DND-41 (cell line): ENCODE measurements at regions not wholly inside any gene's neighbourhood (a gene's known extent, or its start where the extent isn't known, plus 50 kb on each side); places are given as distances from the start of the nearest gene placed in this dataset.
"Not testable (repeated sequence)": the region's sequence is repeated elsewhere in the genome, so short reads cannot be mapped to it uniquely, and the experiment has no call there.

Source experiments
- ATAC-seq: fragments of 200-7000 bp; cut with Tn5 transposase; 3 replicates; pipeline ENCODE4 v1.9.1; 2021; ENCODE audit warnings: low read depth; ENCODE audit not compliant: insufficient read depth
- DNase-seq: peaks from one replicate; pipeline ENCODE4 v3.0.0-alpha.2; 2020
- H2AFZ ChIP-seq: 2 replicates; pipeline ENCODE4 v1.6.0; 2012; ENCODE audit warnings: low read depth, low read length
- H3K27ac ChIP-seq: 2 replicates; pipeline ENCODE4 v1.5.1; 2012; ENCODE audit warnings: low read length, inconsistent platforms
- H3K27me3 ChIP-seq: fragments of 200-600 bp; sonication (generic); 2 replicates; pipeline ENCODE4 v1.6.0; 2012; ENCODE audit warnings: low read length, mild to moderate bottlenecking, inconsistent platforms; ENCODE audit not compliant: insufficient read depth, poor library complexity
- H3K36me3 ChIP-seq: 2 replicates; pipeline ENCODE4 v1.5.1; 2012; ENCODE audit warnings: low read length, inconsistent platforms; ENCODE audit not compliant: insufficient read depth
- H3K4me1 ChIP-seq: 2 replicates; pipeline ENCODE4 v1.5.1; 2012; ENCODE audit warnings: mild to moderate bottlenecking, low read length; ENCODE audit not compliant: insufficient read depth
- H3K4me2 ChIP-seq: 2 replicates; pipeline ENCODE4 v1.6.0; 2012; ENCODE audit warnings: mild to moderate bottlenecking, moderate library complexity, low read length, inconsistent platforms; ENCODE audit not compliant: insufficient read depth
- H3K4me3 ChIP-seq, 2 experiments: fragments of 200-600 bp in 1 of 2; shearing (Covaris generic) in 1 of 2; 2 replicates each; pipeline ENCODE4 v1.5.1; 2012 to 2016; ENCODE audit warnings: inconsistent platforms in 2 of 2, low read length in 2 of 2, mild to moderate bottlenecking in 2 of 2, low read depth in 1 of 2, moderate library complexity in 1 of 2
- H3K79me2 ChIP-seq: 2 replicates; pipeline ENCODE4 v1.6.0; 2012; ENCODE audit warnings: low read length, inconsistent platforms; ENCODE audit not compliant: insufficient read depth
- H3K9ac ChIP-seq: 2 replicates; pipeline ENCODE4 v1.6.0; 2012; ENCODE audit warnings: low read depth, mild to moderate bottlenecking, inconsistent platforms, low read length, moderate library complexity
- H3K9me3 ChIP-seq: 2 replicates; pipeline ENCODE4 v1.5.1; 2012; ENCODE audit warnings: low read length, moderate library complexity, mild to moderate bottlenecking, inconsistent platforms; ENCODE audit not compliant: insufficient read depth, severe bottlenecking
- H4K20me1 ChIP-seq: 2 replicates; pipeline ENCODE4 v1.6.0; 2012; ENCODE audit warnings: low read length; ENCODE audit not compliant: insufficient read depth
- EZH2 ChIP-seq: IDR thresholded peaks from 3 replicates; pipeline ENCODE4 v1.6.1; 2012; ENCODE audit warnings: borderline replicate concordance, low read depth, mild to moderate bottlenecking, moderate library complexity, low read length, inconsistent platforms; ENCODE audit not compliant: severe bottlenecking
- TF ChIP-seq, protein P1 (sequence below): IDR thresholded peaks from 2 replicates; pipeline ENCODE4 v1.5.1; 2012; ENCODE audit warnings: borderline replicate concordance, low read length, moderate library complexity, mild to moderate bottlenecking; ENCODE audit not compliant: poor library complexity, severe bottlenecking; ENCODE audit errors: extremely low read depth

DNA sequence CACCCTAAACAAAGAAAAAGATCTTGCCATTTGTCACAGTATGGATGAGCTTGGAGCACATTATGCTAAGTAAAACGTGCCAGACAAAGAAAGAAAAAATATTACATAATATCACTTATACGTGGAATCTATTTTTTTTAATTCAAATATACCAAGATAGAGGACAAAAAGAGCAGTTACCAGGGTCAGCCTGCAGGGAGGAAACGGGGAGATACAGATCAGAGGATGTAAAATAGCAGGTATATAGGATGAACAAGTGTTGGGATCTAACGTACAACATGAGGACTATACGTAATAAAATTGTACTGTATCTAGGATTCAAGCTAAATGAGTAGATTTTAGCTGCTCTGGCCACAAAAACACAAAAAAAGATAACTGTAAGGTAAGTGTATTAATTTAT, 247.5 kb downstream of the TMEM161B start:
- Histone ChIP-seq H3K79me2 (no peaks in the 10 kb centered on the region), H3K9ac (no peak overlapping the region), H3K4me1 (no peaks in the 10 kb centered on the region), H3K4me3 (no peak overlapping the region), H2AFZ (no peak overlapping the region), H3K36me3 (no peaks in the 10 kb centered on the region), H3K27ac (no peak overlapping the region), H3K9me3 (no peaks in the 10 kb centered on the region), H4K20me1 (no peaks in the 10 kb centered on the region), H3K4me2 (no peak overlapping the region), H3K27me3 (no peaks in the 10 kb centered on the region)
- ATAC-seq (no peak), DNase-seq (no peak)
- no peak for TF ChIP-seq EZH2
- TF ChIP-seq, protein P1, sequence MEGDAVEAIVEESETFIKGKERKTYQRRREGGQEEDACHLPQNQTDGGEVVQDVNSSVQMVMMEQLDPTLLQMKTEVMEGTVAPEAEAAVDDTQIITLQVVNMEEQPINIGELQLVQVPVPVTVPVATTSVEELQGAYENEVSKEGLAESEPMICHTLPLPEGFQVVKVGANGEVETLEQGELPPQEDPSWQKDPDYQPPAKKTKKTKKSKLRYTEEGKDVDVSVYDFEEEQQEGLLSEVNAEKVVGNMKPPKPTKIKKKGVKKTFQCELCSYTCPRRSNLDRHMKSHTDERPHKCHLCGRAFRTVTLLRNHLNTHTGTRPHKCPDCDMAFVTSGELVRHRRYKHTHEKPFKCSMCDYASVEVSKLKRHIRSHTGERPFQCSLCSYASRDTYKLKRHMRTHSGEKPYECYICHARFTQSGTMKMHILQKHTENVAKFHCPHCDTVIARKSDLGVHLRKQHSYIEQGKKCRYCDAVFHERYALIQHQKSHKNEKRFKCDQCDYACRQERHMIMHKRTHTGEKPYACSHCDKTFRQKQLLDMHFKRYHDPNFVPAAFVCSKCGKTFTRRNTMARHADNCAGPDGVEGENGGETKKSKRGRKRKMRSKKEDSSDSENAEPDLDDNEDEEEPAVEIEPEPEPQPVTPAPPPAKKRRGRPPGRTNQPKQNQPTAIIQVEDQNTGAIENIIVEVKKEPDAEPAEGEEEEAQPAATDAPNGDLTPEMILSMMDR = no peak

DNA sequence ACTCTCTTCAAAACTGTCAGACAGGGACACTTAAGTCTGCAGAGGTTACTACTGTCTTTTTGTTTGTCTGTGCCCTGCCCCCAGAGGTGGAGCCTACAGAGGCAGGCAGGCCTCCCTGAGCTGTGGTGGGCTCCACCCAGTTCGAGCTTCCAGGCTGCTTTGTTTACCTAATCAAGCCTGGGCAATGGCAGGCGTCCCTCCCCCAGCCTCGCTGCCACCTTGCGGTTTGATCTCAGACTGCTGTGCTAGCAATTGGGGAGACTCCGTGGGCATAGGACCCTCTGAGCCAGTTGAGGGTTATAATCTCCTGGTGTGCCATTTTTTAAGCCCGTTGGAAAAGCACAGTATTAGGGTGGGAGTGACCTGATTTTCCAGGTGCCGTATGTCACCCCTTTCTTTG, 253.7 kb downstream of the TMEM161B start:
- H3K27ac ChIP-seq, H3K4me1 ChIP-seq, H3K9me3 ChIP-seq, H3K4me3 ChIP-seq, ATAC-seq, H3K27me3 ChIP-seq, H3K79me2 ChIP-seq, H3K9ac ChIP-seq, H3K36me3 ChIP-seq, H4K20me1 ChIP-seq, DNase-seq, H2AFZ ChIP-seq, H3K4me2 ChIP-seq: not testable (repeated sequence)

DNA sequence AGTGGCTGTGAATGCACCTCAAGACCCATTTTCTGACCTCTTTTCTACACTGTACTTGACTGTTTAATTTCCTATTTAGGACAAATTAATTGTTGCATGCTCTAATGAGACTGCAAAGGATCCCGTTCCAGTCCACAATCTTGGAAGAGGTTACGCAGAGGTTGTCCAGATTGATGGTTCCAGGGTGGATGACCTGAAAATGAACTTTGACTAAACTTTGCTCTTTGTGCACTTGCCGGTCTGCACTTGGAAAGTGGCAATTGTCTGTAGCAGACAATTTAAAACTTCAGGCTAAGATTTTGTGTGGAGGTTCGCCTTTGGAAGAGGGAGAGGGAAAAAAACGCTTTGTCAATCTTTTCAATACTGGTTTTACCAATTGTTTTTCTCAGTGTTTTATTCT, 267.8 kb downstream of the TMEM161B start:
- Histone ChIP-seq H2AFZ (no peak overlapping the region), H3K4me2 (no peak overlapping the region), H3K4me3 (no peak overlapping the region), H3K4me1 (no peaks in the 10 kb centered on the region), H3K79me2 (no peaks in the 10 kb centered on the region), H3K27ac (no peak overlapping the region), H3K9ac (no peak overlapping the region), H4K20me1 (no peaks in the 10 kb centered on the region), H3K36me3 (no peaks in the 10 kb centered on the region), H3K27me3 (no peaks in the 10 kb centered on the region), H3K9me3 (no peaks in the 10 kb centered on the region)
- no peak for DNase-seq
- TF ChIP-seq EZH2 = no peak
- TF ChIP-seq, protein P1 = no peak
- no peak for ATAC-seq

DNA sequence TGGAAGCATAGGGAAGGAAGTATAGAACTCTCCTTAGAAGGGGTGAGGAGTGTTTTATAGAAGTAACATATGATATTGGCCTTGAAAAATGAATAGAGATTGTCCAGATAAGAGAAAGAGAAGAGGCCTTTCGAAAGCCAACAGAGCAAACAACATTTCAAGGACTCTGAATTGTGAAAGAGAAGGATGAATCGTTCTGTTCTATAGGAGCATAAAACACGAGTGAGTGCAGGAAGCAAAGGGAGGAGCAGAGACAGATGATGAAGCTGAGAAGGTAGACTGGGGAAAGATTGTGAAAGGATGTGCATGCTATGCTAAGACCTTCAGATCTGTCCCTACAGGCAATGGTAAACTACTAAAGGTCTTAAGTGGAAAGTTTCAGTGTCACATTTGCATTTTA, 271.0 kb downstream of the TMEM161B start:
- Histone ChIP-seq H3K4me2 (no peak overlapping the region), H3K9me3 (no peaks in the 10 kb centered on the region), H3K4me1 (no peaks in the 10 kb centered on the region), H3K4me3 (no peak overlapping the region), H3K27me3 (no peaks in the 10 kb centered on the region), H3K9ac (no peak overlapping the region), H2AFZ (no peak overlapping the region), H3K27ac (no peak overlapping the region), H3K79me2 (no peaks in the 10 kb centered on the region), H4K20me1 (no peaks in the 10 kb centered on the region), H3K36me3 (no peaks in the 10 kb centered on the region)
- no peak for ATAC-seq
- TF ChIP-seq EZH2 = no peak
- TF ChIP-seq, protein P1 = no peak
- DNase-seq = no peak
